ENCODE measurements at regions not wholly inside any gene's neighbourhood (a gene's known extent, or its start where the extent isn't known, plus 50 kb on each side); places are given as distances from the start of the nearest gene placed in this dataset.

- no peak for TF ChIP-seq TAF1 (IDR thresholded peaks at IDR 0.05; ENCODE audit: borderline replicate concordance, insufficient read depth, low read length)
Observed at GRCh38 chr7:18288322-18289037, 207.1 kb upstream of the HDAC9 start.

- TF ChIP-seq REST (IDR thresholded peaks at IDR 0.05; ENCODE audit: insufficient read depth in 1 of 2, low read depth in 2 of 2, low read length in 2 of 2) (no peak), TAF1 (IDR thresholded peaks at IDR 0.05; ENCODE audit: borderline replicate concordance, insufficient read depth, low read length) (no peak)
Observed at GRCh38 chr7:18289788-18290187, 205.8 kb upstream of the HDAC9 start.

GRCh38 chr7:18290223-18290622 lies 205.3 kb upstream of the HDAC9 start:
- TF ChIP-seq REST (IDR thresholded peaks at IDR 0.05; ENCODE audit: insufficient read depth in 1 of 2, low read depth in 2 of 2, low read length in 2 of 2): no peak
- no peak for TF ChIP-seq POLR2AphosphoS5 (IDR thresholded peaks at IDR 0.05; ENCODE audit: low read depth, low read length)
- no peak for TF ChIP-seq FOXP2 (optimal IDR thresholded peaks at IDR 0.05; ENCODE audit: borderline replicate concordance, extremely low read depth, extremely low read length, insufficient read depth)
- no peak for TF ChIP-seq TAF1 (IDR thresholded peaks at IDR 0.05; ENCODE audit: borderline replicate concordance, insufficient read depth, low read length)
- TF ChIP-seq SIN3A (IDR thresholded peaks at IDR 0.05; ENCODE audit: borderline replicate concordance, insufficient read depth, low read length): no peak

GRCh38 chr7:18290865-18291264 lies 204.7 kb upstream of the HDAC9 start:
- TF ChIP-seq TAF1 (IDR thresholded peaks at IDR 0.05; ENCODE audit: borderline replicate concordance, insufficient read depth, low read length) (no peak), SIN3A (IDR thresholded peaks at IDR 0.05; ENCODE audit: borderline replicate concordance, insufficient read depth, low read length) (no peak), FOXP2 (optimal IDR thresholded peaks at IDR 0.05; ENCODE audit: borderline replicate concordance, extremely low read depth, extremely low read length, insufficient read depth) (no peak), REST (IDR thresholded peaks at IDR 0.05; ENCODE audit: insufficient read depth in 1 of 2, low read depth in 2 of 2, low read length in 2 of 2) (no peak), POLR2AphosphoS5 (IDR thresholded peaks at IDR 0.05; ENCODE audit: low read depth, low read length) (no peak)

GRCh38 chr7:18292584-18292983 lies 203.0 kb upstream of the HDAC9 start:
- TF ChIP-seq TAF1 (IDR thresholded peaks at IDR 0.05; ENCODE audit: borderline replicate concordance, insufficient read depth, low read length) (no peak), FOXP2 (optimal IDR thresholded peaks at IDR 0.05; ENCODE audit: borderline replicate concordance, extremely low read depth, extremely low read length, insufficient read depth) (no peak), POLR2AphosphoS5 (IDR thresholded peaks at IDR 0.05; ENCODE audit: low read depth, low read length) (no peak), REST (IDR thresholded peaks at IDR 0.05; ENCODE audit: insufficient read depth in 1 of 2, low read depth in 2 of 2, low read length in 2 of 2) (no peak), SIN3A (IDR thresholded peaks at IDR 0.05; ENCODE audit: borderline replicate concordance, insufficient read depth, low read length) (no peak)

Measured in PFSK-1 (cell line).